Caco-2 (cell line): ENCODE measurements at regions not wholly inside any gene's neighbourhood (a gene's known extent, or its start where the extent isn't known, plus 50 kb on each side); places are given as distances from the start of the nearest gene placed in this dataset.

Source experiments
- BruUV-seq: library from RNA; stranded (reverse); fragments of 400-500 nt; replicated peaks from 2 replicates; lab custom pipeline; 2021; lab: Mats Ljungman, UMichigan
- CTCF ChIA-PET: fragments of 300-600 bp; sonication (Branson Sonifier 250); formaldehyde crosslinking; loops from one replicate; lab custom pipeline; 2022; ENCODE audit warnings: antibody characterized with exemption; lab: Charles Lee
- POLR2A ChIA-PET: fragments of 300-600 bp; sonication (Branson Sonifier 250); formaldehyde crosslinking; loops from one replicate; lab custom pipeline; 2022; ENCODE audit warnings: antibody characterized with exemption; lab: Charles Lee
- DNase-seq, 2 experiments: peaks; one replicate each; pipeline versions ENCODE4 v3.0.0 to v3.0.0-alpha.2; 2020 to 2022
- H3K27me3 ChIP-seq: replicated peaks from 2 replicates; pipeline ENCODE4 v1.6.0; 2011; ENCODE audit warnings: low read length; ENCODE audit not compliant: control insufficient read depth, insufficient read depth
- H3K36me3 ChIP-seq: 2 replicates; pipeline ENCODE4 v1.5.1; 2011; ENCODE audit warnings: low read length; ENCODE audit not compliant: control insufficient read depth, insufficient read depth
- H3K4me1 ChIP-seq: fragments of 250-450 bp; sonication (Bioruptor Pico); 2 replicates; pipeline ENCODE4 v1.5.1; 2020; ENCODE audit warnings: mild to moderate bottlenecking
- H3K4me3 ChIP-seq: 2 replicates; pipeline ENCODE4 v1.5.1; 2011; ENCODE audit warnings: low read depth, mild to moderate bottlenecking, control low read depth, low read length
- H3K9me3 ChIP-seq: fragments of 250-450 bp; sonication (Bioruptor Pico); 2 replicates; pipeline ENCODE4 v1.5.1; 2020; ENCODE audit warnings: mild to moderate bottlenecking, moderate library complexity
- H3K27ac Mint-ChIP-seq: one replicate; pipeline ENCODE4 v1.8.0; 2022; ENCODE audit warnings: mixed read lengths; ENCODE audit not compliant: unreplicated experiment
- H3K27me3 Mint-ChIP-seq: one replicate; pipeline ENCODE4 v1.8.0; 2022; ENCODE audit warnings: mixed read lengths; ENCODE audit not compliant: insufficient read depth, unreplicated experiment
- H3K36me3 Mint-ChIP-seq: one replicate; pipeline ENCODE4 v1.8.0; 2022; ENCODE audit warnings: mild to moderate bottlenecking, mixed read lengths; ENCODE audit not compliant: insufficient read depth, unreplicated experiment
- H3K4me1 Mint-ChIP-seq: one replicate; pipeline ENCODE4 v1.8.0; 2022; ENCODE audit warnings: low read depth, mixed read lengths; ENCODE audit not compliant: unreplicated experiment
- H3K4me3 Mint-ChIP-seq: one replicate; pipeline ENCODE4 v1.8.0; 2022; ENCODE audit warnings: mild to moderate bottlenecking, moderate library complexity, mixed read lengths; ENCODE audit not compliant: unreplicated experiment
- H3K9me3 Mint-ChIP-seq: one replicate; pipeline ENCODE4 v1.8.0; 2022; ENCODE audit warnings: mixed read lengths; ENCODE audit not compliant: unreplicated experiment
- CTCF ChIP-seq, 2 experiments: fragments of 200-600 bp in 1 of 2; IDR thresholded peaks; 1 replicate in 1 of 2; 2 replicates in 1 of 2; pipeline versions ENCODE4 v1.5.1 to v1.8.0; 2011 to 2022; ENCODE audit warnings: antibody characterized with exemption in 1 of 2, control low read depth in 1 of 2, inconsistent platforms in 1 of 2, low read depth in 1 of 2, low read length in 1 of 2, mild to moderate bottlenecking in 1 of 2, moderate library complexity in 1 of 2; ENCODE audit not compliant: insufficient read depth in 1 of 2, severe bottlenecking in 1 of 2, unreplicated experiment in 1 of 2
- intact Hi-C: fragments of 100-400 bp; cut with micrococcal nuclease; formaldehyde crosslinking; loops from one replicate; pipeline ENCODE4 v1.10.0; 2022; ENCODE audit not compliant: unreplicated experiment

GRCh38 chr13:47110141-47110540 lies 213.3 kb upstream of the HTR2A start:
- Mint-ChIP-seq H3K27me3 (peaks cover 15% of the 10 kb centered on the region), H3K27ac (no peak overlapping the region), H3K9me3 (no peaks in the 10 kb centered on the region), H3K4me1 (peaks cover 9% of the 10 kb centered on the region), H3K4me3 (no peak overlapping the region), H3K36me3 (no peaks in the 10 kb centered on the region)
- H3K9me3 ChIP-seq = no peaks in the 10 kb centered on the region; the same call in 1 of the 2 replicates
- H3K36me3 ChIP-seq = no peaks in the 10 kb centered on the region
- no peak for DNase-seq
- CTCF ChIA-PET = no interaction called here
- no peak for TF ChIP-seq CTCF (IDR thresholded peaks at IDR 0.05; ENCODE audit: insufficient read depth in 1 of 2, low read depth in 1 of 2, low read length in 1 of 2, severe bottlenecking in 1 of 2, unreplicated experiment in 1 of 2)
- no TSS peak for BruUV-seq
- H3K4me3 ChIP-seq = no peak overlapping the region
- intact Hi-C loops = no loop called here
- no peaks in the 10 kb centered on the region for H3K27me3 ChIP-seq
- no peaks in the 10 kb centered on the region; the same call in 1 of the 2 replicates for H3K4me1 ChIP-seq
- POLR2A ChIA-PET = no interaction called here

- ChIA-PET POLR2A (no interaction called here), CTCF (no interaction called here)
- TF ChIP-seq CTCF (IDR thresholded peaks at IDR 0.05; ENCODE audit: insufficient read depth in 1 of 2, low read depth in 1 of 2, low read length in 1 of 2, severe bottlenecking in 1 of 2, unreplicated experiment in 1 of 2) = no peak
- H3K4me3 ChIP-seq = no peak overlapping the region
- H3K9me3 ChIP-seq = no peaks in the 10 kb centered on the region; the same call in 1 of the 2 replicates
- no peaks in the 10 kb centered on the region for H3K27me3 ChIP-seq
- no peaks in the 10 kb centered on the region for H3K36me3 Mint-ChIP-seq
- H3K4me1 Mint-ChIP-seq = peaks cover 9% of the 10 kb centered on the region
- DNase-seq = no peak
- no peaks in the 10 kb centered on the region; the same call in 1 of the 2 replicates for H3K4me1 ChIP-seq
- H3K36me3 ChIP-seq = no peaks in the 10 kb centered on the region
- no peaks in the 10 kb centered on the region for H3K9me3 Mint-ChIP-seq
- H3K27ac Mint-ChIP-seq = no peak overlapping the region
- BruUV-seq = no TSS peak
- intact Hi-C loops = no loop called here
- peaks cover 12% of the 10 kb centered on the region for H3K27me3 Mint-ChIP-seq
- H3K4me3 Mint-ChIP-seq = no peak overlapping the region
Measured at GRCh38 chr13:47109028-47109427, 212.2 kb upstream of the HTR2A start.

- Mint-ChIP-seq H3K4me1 (no peaks in the 10 kb centered on the region), H3K36me3 (no peaks in the 10 kb centered on the region), H3K9me3 (no peaks in the 10 kb centered on the region), H3K27ac (no peak overlapping the region), H3K27me3 (no peaks in the 10 kb centered on the region), H3K4me3 (no peak overlapping the region)
- POLR2A ChIA-PET = no interaction called here
- Histone ChIP-seq H3K4me1 (no peaks in the 10 kb centered on the region), H3K27me3 (no peaks in the 10 kb centered on the region), H3K4me3 (no peak overlapping the region), H3K36me3 (no peaks in the 10 kb centered on the region), H3K9me3 (no peaks in the 10 kb centered on the region)
- no TSS peak for BruUV-seq
- no peak for TF ChIP-seq CTCF (IDR thresholded peaks at IDR 0.05; ENCODE audit: insufficient read depth in 1 of 2, low read depth in 1 of 2, low read length in 1 of 2, severe bottlenecking in 1 of 2, unreplicated experiment in 1 of 2)
- intact Hi-C loops = no loop called here
- CTCF ChIA-PET = no interaction called here
- DNase-seq = no peak
Measured at GRCh38 chr13:47100214-47100853, 203.5 kb upstream of the HTR2A start.
